Immature natural killer cell (primary cell): ENCODE measurements at regions not wholly inside any gene's neighbourhood (a gene's known extent, or its start where the extent isn't known, plus 50 kb on each side); places are given as distances from the start of the nearest gene placed in this dataset.

Source experiments
- DNase-seq, 3 donors: peaks; one replicate each; pipeline ENCODE4 v3.0.0; 2022; ENCODE audit warnings: mixed read lengths in 1 of 3
- H3K27ac Mint-ChIP-seq, 6 donors: one replicate each; pipeline ENCODE4 v1.8.0; 2020; ENCODE audit warnings: mixed read lengths in 6 of 6, mild to moderate bottlenecking in 5 of 6, inconsistent platforms in 4 of 6, moderate library complexity in 3 of 6
- H3K27me3 Mint-ChIP-seq, 3 donors: one replicate each; pipeline ENCODE4 v1.8.0; 2020 to 2021; ENCODE audit warnings: low read depth in 3 of 3, mild to moderate bottlenecking in 3 of 3, mixed read lengths in 3 of 3, moderate library complexity in 3 of 3, inconsistent platforms in 1 of 3
- H3K36me3 Mint-ChIP-seq, 3 donors: one replicate each; pipeline ENCODE4 v1.8.0; 2020; ENCODE audit warnings: mixed read lengths in 3 of 3, inconsistent platforms in 2 of 3, mild to moderate bottlenecking in 2 of 3
- H3K4me1 Mint-ChIP-seq, 2 donors: one replicate each; pipeline ENCODE4 v1.8.0; 2020; ENCODE audit warnings: inconsistent platforms in 2 of 2, mild to moderate bottlenecking in 2 of 2, mixed read lengths in 2 of 2, moderate library complexity in 1 of 2
- H3K4me3 Mint-ChIP-seq, 5 donors: one replicate each; pipeline ENCODE4 v1.8.0; 2020; ENCODE audit warnings: mild to moderate bottlenecking in 5 of 5, mixed read lengths in 5 of 5, inconsistent platforms in 3 of 5, moderate library complexity in 3 of 5
- H3K9me3 Mint-ChIP-seq, 6 donors: one replicate each; pipeline ENCODE4 v1.8.0; 2020; ENCODE audit warnings: mild to moderate bottlenecking in 6 of 6, mixed read lengths in 6 of 6, inconsistent platforms in 4 of 6, moderate library complexity in 3 of 6

- Mint-ChIP-seq H3K9me3 (peaks cover 0 to 23% (median 5%) of the 10 kb centered on the region in 6 donors), H3K27me3 (peaks cover 0 to 2% (median 2%) of the 10 kb centered on the region in 3 donors), H3K4me1 (no peaks in the 10 kb centered on the region), H3K4me3 (no peak overlapping the region), H3K27ac (no peak overlapping the region), H3K36me3 (no peaks in the 10 kb centered on the region)
- no peak for DNase-seq
Observed at GRCh38 chr9:108021096-108021710, 531.6 kb upstream of the KLF4 start.

- no peak overlapping the region for H3K27ac Mint-ChIP-seq
- H3K4me1 Mint-ChIP-seq, result no peaks in the 10 kb centered on the region
- H3K9me3 Mint-ChIP-seq, result peaks cover 0 to 22% (median 8%) of the 10 kb centered on the region in 6 donors
- no peaks in the 10 kb centered on the region for H3K36me3 Mint-ChIP-seq
- DNase-seq, result no peak
- H3K27me3 Mint-ChIP-seq, result peaks cover 0 to 2% (median 2%) of the 10 kb centered on the region in 3 donors
- H3K4me3 Mint-ChIP-seq, result no peak overlapping the region
Observed at GRCh38 chr9:108019821-108020220, 530.3 kb upstream of the KLF4 start.

GRCh38 chr9:108017671-108018070 lies 528.1 kb upstream of the KLF4 start:
- DNase-seq, result no peak
- H3K9me3 Mint-ChIP-seq, result peaks cover 0 to 24% (median 7%) of the 10 kb centered on the region in 6 donors
- H3K27ac Mint-ChIP-seq, result no peak overlapping the region
- H3K27me3 Mint-ChIP-seq, result peaks cover 0 to 2% (median 0%) of the 10 kb centered on the region in 3 donors
- no peaks in the 10 kb centered on the region for H3K4me1 Mint-ChIP-seq
- no peaks in the 10 kb centered on the region for H3K36me3 Mint-ChIP-seq
- no peak overlapping the region for H3K4me3 Mint-ChIP-seq

- H3K4me1 Mint-ChIP-seq, result no peaks in the 10 kb centered on the region
- peaks cover 0 to 2% (median 0%) of the 10 kb centered on the region in 3 donors for H3K27me3 Mint-ChIP-seq
- DNase-seq, result no peak
- H3K4me3 Mint-ChIP-seq, result no peak overlapping the region
- H3K27ac Mint-ChIP-seq, result no peak overlapping the region
- peaks cover 0 to 24% (median 5%) of the 10 kb centered on the region in 6 donors for H3K9me3 Mint-ChIP-seq
- no peaks in the 10 kb centered on the region for H3K36me3 Mint-ChIP-seq
Observed at GRCh38 chr9:108016446-108016845, 526.9 kb upstream of the KLF4 start.

GRCh38 chr9:108015690-108016089 lies 526.1 kb upstream of the KLF4 start:
- Mint-ChIP-seq H3K4me1 (no peaks in the 10 kb centered on the region), H3K4me3 (no peak overlapping the region), H3K27ac (no peak overlapping the region)

GRCh38 chr9:108014353-108014752 lies 524.8 kb upstream of the KLF4 start:
- no peak overlapping the region for H3K4me3 Mint-ChIP-seq
- peaks cover 0 to 2% (median 0%) of the 10 kb centered on the region in 3 donors for H3K27me3 Mint-ChIP-seq
- no peak for DNase-seq
- no peaks in the 10 kb centered on the region for H3K4me1 Mint-ChIP-seq
- peaks cover 0 to 24% (median 7%) of the 10 kb centered on the region in 6 donors for H3K9me3 Mint-ChIP-seq
- no peaks in the 10 kb centered on the region for H3K36me3 Mint-ChIP-seq
- no peak overlapping the region for H3K27ac Mint-ChIP-seq

More at GRCh38 chr9:108015690-108016089, 526.1 kb upstream of the KLF4 start:
- no peaks in the 10 kb centered on the region for H3K36me3 Mint-ChIP-seq
- peaks cover 0 to 2% (median 0%) of the 10 kb centered on the region in 3 donors for H3K27me3 Mint-ChIP-seq
- peaks cover 0 to 24% (median 5%) of the 10 kb centered on the region in 6 donors for H3K9me3 Mint-ChIP-seq
- no peak for DNase-seq

GRCh38 chr9:108012886-108013665 lies 523.5 kb upstream of the KLF4 start:
- Mint-ChIP-seq H3K27me3 (peaks cover 0 to 2% (median 0%) of the 10 kb centered on the region in 3 donors), H3K9me3 (peaks cover 0 to 16% (median 4%) of the 10 kb centered on the region in 6 donors), H3K27ac (no peak overlapping the region), H3K4me3 (no peak overlapping the region), H3K4me1 (no peaks in the 10 kb centered on the region), H3K36me3 (no peaks in the 10 kb centered on the region)
- DNase-seq, result no peak

GRCh38 chr9:108012405-108012804 lies 522.8 kb upstream of the KLF4 start:
- H3K36me3 Mint-ChIP-seq, result no peaks in the 10 kb centered on the region

GRCh38 chr9:108003526-108003925 lies 514.0 kb upstream of the KLF4 start:
- DNase-seq, result no peak

More at GRCh38 chr9:108012405-108012804, 522.8 kb upstream of the KLF4 start:
- no peaks in the 10 kb centered on the region for H3K4me1 Mint-ChIP-seq
- peaks cover 0 to 14% (median 4%) of the 10 kb centered on the region in 6 donors for H3K9me3 Mint-ChIP-seq
- no peaks in the 10 kb centered on the region for H3K27me3 Mint-ChIP-seq
- H3K27ac Mint-ChIP-seq, result no peak overlapping the region
- DNase-seq, result no peak
- no peak overlapping the region for H3K4me3 Mint-ChIP-seq

GRCh38 chr9:108002371-108002956 lies 512.9 kb upstream of the KLF4 start:
- H3K27me3 Mint-ChIP-seq, result peaks cover 0 to 2% (median 0%) of the 10 kb centered on the region in 3 donors
- no peaks in the 10 kb centered on the region for H3K4me1 Mint-ChIP-seq
- DNase-seq, result no peak
- H3K27ac Mint-ChIP-seq, result no peak overlapping the region
- no peaks in the 10 kb centered on the region for H3K36me3 Mint-ChIP-seq
- peaks cover 0 to 15% (median 4%) of the 10 kb centered on the region in 6 donors for H3K9me3 Mint-ChIP-seq
- no peak overlapping the region for H3K4me3 Mint-ChIP-seq

More at GRCh38 chr9:108003526-108003925, 514.0 kb upstream of the KLF4 start:
- H3K4me1 Mint-ChIP-seq, result no peaks in the 10 kb centered on the region
- no peaks in the 10 kb centered on the region for H3K36me3 Mint-ChIP-seq
- H3K9me3 Mint-ChIP-seq, result peaks cover 0 to 15% (median 6%) of the 10 kb centered on the region in 6 donors
- peaks cover 0 to 2% (median 0%) of the 10 kb centered on the region in 3 donors for H3K27me3 Mint-ChIP-seq
- no peak overlapping the region for H3K27ac Mint-ChIP-seq
- H3K4me3 Mint-ChIP-seq, result no peak overlapping the region

GRCh38 chr9:108001237-108001636 lies 511.7 kb upstream of the KLF4 start:
- H3K4me1 Mint-ChIP-seq, result no peaks in the 10 kb centered on the region
- DNase-seq, result no peak
- no peak overlapping the region for H3K4me3 Mint-ChIP-seq
- H3K9me3 Mint-ChIP-seq, result peaks cover 0 to 19% (median 4%) of the 10 kb centered on the region in 6 donors
- H3K27ac Mint-ChIP-seq, result no peak overlapping the region
- H3K27me3 Mint-ChIP-seq, result peaks cover 0 to 2% (median 0%) of the 10 kb centered on the region in 3 donors
- H3K36me3 Mint-ChIP-seq, result no peaks in the 10 kb centered on the region

GRCh38 chr9:107999890-108000289 lies 510.3 kb upstream of the KLF4 start:
- H3K4me1 Mint-ChIP-seq, result no peaks in the 10 kb centered on the region
- peaks cover 0 to 2% (median 0%) of the 10 kb centered on the region in 3 donors for H3K27me3 Mint-ChIP-seq
- DNase-seq, result no peak
- H3K4me3 Mint-ChIP-seq, result no peak overlapping the region
- no peaks in the 10 kb centered on the region for H3K36me3 Mint-ChIP-seq
- H3K27ac Mint-ChIP-seq, result no peak overlapping the region
- peaks cover 0 to 19% (median 3%) of the 10 kb centered on the region in 6 donors for H3K9me3 Mint-ChIP-seq

GRCh38 chr9:107999011-107999410 lies 509.4 kb upstream of the KLF4 start:
- Mint-ChIP-seq H3K9me3 (peaks cover 0 to 19% (median 3%) of the 10 kb centered on the region in 6 donors), H3K27ac (no peak overlapping the region), H3K4me3 (no peak overlapping the region), H3K27me3 (peaks cover 0 to 2% (median 0%) of the 10 kb centered on the region in 3 donors), H3K4me1 (no peaks in the 10 kb centered on the region), H3K36me3 (no peaks in the 10 kb centered on the region)
- DNase-seq, result no peak

GRCh38 chr9:107994648-107995047 lies 505.1 kb upstream of the KLF4 start:
- peaks cover 0 to 7% (median under 1%) of the 10 kb centered on the region in 6 donors for H3K9me3 Mint-ChIP-seq
- no peaks in the 10 kb centered on the region for H3K4me1 Mint-ChIP-seq
- DNase-seq, result no peak
- H3K36me3 Mint-ChIP-seq, result no peaks in the 10 kb centered on the region
- H3K27ac Mint-ChIP-seq, result no peak overlapping the region
- H3K27me3 Mint-ChIP-seq, result peaks cover 0 to 2% (median 0%) of the 10 kb centered on the region in 3 donors
- no peak overlapping the region for H3K4me3 Mint-ChIP-seq
